A549 (cell line): ENCODE measurements at regions not wholly inside any gene's neighbourhood (a gene's known extent, or its start where the extent isn't known, plus 50 kb on each side); places are given as distances from the start of the nearest gene placed in this dataset.

Experiments used
- ATAC-seq, 2 experiments: fragments of 200-7000 bp in 1 of 2; fragments of >200 bp in 1 of 2; cut with Nextera tagmentation in 1 of 2; cut with Tn5 transposase in 1 of 2; 3 replicates each; pipeline versions ENCODE4 v1.8.0 to v1.9.1; 2018 to 2020; ENCODE audit warnings: mild to moderate bottlenecking in 1 of 2, moderate library complexity in 1 of 2
- CTCF ChIA-PET: fragments of 300-600 bp; sonication (Branson Sonifier 250); formaldehyde crosslinking; extraction: SDS; loops from one replicate; lab custom pipeline; 2021; ENCODE audit warnings: antibody characterized with exemption, inconsistent platforms; lab: Yijun Ruan, JAX
- POLR2A ChIA-PET: fragments of 350-600 bp; formaldehyde crosslinking; extraction: SDS; loops from one replicate; lab custom pipeline; 2021; ENCODE audit warnings: antibody characterized with exemption, inconsistent platforms; lab: Yijun Ruan, JAX
- DNase-seq, 2 experiments: peaks; one replicate each; pipeline versions ENCODE4 v3.0.0 to v3.0.0-alpha.2; 2011 to 2016; ENCODE audit warnings: low read depth in 1 of 2, low spot score in 1 of 2
- FAIRE-seq: peaks from 2 replicates; lab custom pipeline; 2011; peaks lifted over from hg19 to GRCh38; lab: Jason Lieb, UNC
- H3K27ac ChIP-seq, 2 experiments: fragments of >200 bp; sonication (Bioruptor Twin); formaldehyde crosslinking; 3 replicates each; pipeline ENCODE4 v1.5.1; 2016 to 2017
- H3K4me1 ChIP-seq: fragments of >200 bp; sonication (Bioruptor Twin); formaldehyde crosslinking; 3 replicates; pipeline ENCODE4 v1.6.1; 2016
- H3K4me2 ChIP-seq: fragments of >200 bp; sonication (Bioruptor Twin); formaldehyde crosslinking; 3 replicates; pipeline ENCODE4 v1.6.1; 2016
- H3K4me3 ChIP-seq: fragments of >200 bp; sonication (Bioruptor Twin); formaldehyde crosslinking; 3 replicates; pipeline ENCODE4 v1.5.1; 2016
- H3K9me3 ChIP-seq: fragments of >200 bp; sonication (Bioruptor Twin); formaldehyde crosslinking; 3 replicates; pipeline ENCODE4 v1.6.1; 2016
- BCL3 ChIP-seq: fragments of >200 bp; sonication (Bioruptor Twin); formaldehyde crosslinking; IDR thresholded peaks from 3 replicates; pipeline ENCODE4 v1.6.1; 2016
- CEBPB ChIP-seq, 2 experiments: fragments of >200 bp in 1 of 2; sonication (Bioruptor Twin) in 1 of 2; formaldehyde crosslinking in 1 of 2; IDR thresholded peaks; 2 replicates each; pipeline ENCODE4 v1.6.1; 2012 to 2016
- CHD2 ChIP-seq: fragments of 150-350 bp; IDR thresholded peaks from 2 replicates; pipeline ENCODE4 v1.6.1; 2014; ENCODE audit warnings: low read length; ENCODE audit not compliant: partially characterized antibody
- E2F6 ChIP-seq: IDR thresholded peaks from 2 replicates; pipeline ENCODE4 v1.6.1; 2012; ENCODE audit warnings: low read depth, borderline replicate concordance
- EP300 ChIP-seq, 2 experiments: fragments of >200 bp; sonication (Bioruptor Twin); formaldehyde crosslinking; IDR thresholded peaks; 2 replicates in 1 of 2; 3 replicates in 1 of 2; pipeline ENCODE4 v1.6.1; 2016 to 2017
- ESRRA ChIP-seq: fragments of 150-350 bp; IDR thresholded peaks from 2 replicates; pipeline ENCODE4 v1.6.1; 2014; ENCODE audit warnings: mild to moderate bottlenecking, low read length, borderline replicate concordance
- FOSB ChIP-seq: fragments of 250-450 bp; sonication (Bioruptor Pico); IDR thresholded peaks from 2 replicates; pipeline ENCODE4 v1.5.0; 2020; ENCODE audit warnings: mild to moderate bottlenecking, moderate library complexity
- FOXS1 ChIP-seq: fragments of 250-450 bp; sonication (Bioruptor Pico); IDR thresholded peaks from 2 replicates; pipeline ENCODE4 v1.5.0; 2020; ENCODE audit warnings: mild to moderate bottlenecking, moderate library complexity
- HOXA7 ChIP-seq: fragments of 250-450 bp; sonication (Bioruptor Pico); IDR thresholded peaks from 2 replicates; pipeline ENCODE4 v1.5.0; 2020; ENCODE audit warnings: mild to moderate bottlenecking, moderate library complexity
- HOXB13 ChIP-seq: fragments of 250-450 bp; sonication (Bioruptor Pico); IDR thresholded peaks from 2 replicates; pipeline ENCODE4 v1.5.0; 2020; ENCODE audit warnings: low read depth, mild to moderate bottlenecking, moderate library complexity
- HOXB5 ChIP-seq: fragments of 250-450 bp; sonication (Bioruptor Pico); IDR thresholded peaks from 2 replicates; pipeline ENCODE4 v1.5.0; 2020; ENCODE audit warnings: mild to moderate bottlenecking, moderate library complexity
- JUN ChIP-seq, 2 experiments: fragments of >200 bp; sonication (Bioruptor Twin); formaldehyde crosslinking; IDR thresholded peaks; 2 replicates in 1 of 2; 3 replicates in 1 of 2; pipeline ENCODE4 v1.6.1; 2016 to 2017
- MAFK ChIP-seq: fragments of 450-650 bp; IDR thresholded peaks from 2 replicates; pipeline ENCODE4 v1.6.1; 2014; ENCODE audit not compliant: partially characterized antibody
- MAZ ChIP-seq: fragments of 150-350 bp; IDR thresholded peaks from 2 replicates; pipeline ENCODE4 v1.6.1; 2014; ENCODE audit warnings: antibody characterized with exemption, low read depth, low read length, borderline replicate concordance
- MYC ChIP-seq: IDR thresholded peaks from 2 replicates; pipeline ENCODE4 v1.6.1; 2012; ENCODE audit warnings: mild to moderate bottlenecking, inconsistent platforms, low read length, improper control_type of control experiment, borderline replicate concordance
- NFE2L2 ChIP-seq: fragments of 150-350 bp; conservative IDR thresholded peaks from 2 replicates; pipeline ENCODE4 v1.6.1; 2014; ENCODE audit warnings: low read length
- NR3C1 ChIP-seq: fragments of >200 bp; sonication (Bioruptor Twin); formaldehyde crosslinking; IDR thresholded peaks from 3 replicates; pipeline ENCODE4 v1.6.1; 2017
- POLR2A ChIP-seq: IDR thresholded peaks from 2 replicates; pipeline ENCODE4 v1.6.1; 2012; ENCODE audit warnings: mild to moderate bottlenecking, low read length
- POLR2AphosphoS2 ChIP-seq: conservative IDR thresholded peaks from 2 replicates; pipeline ENCODE4 v1.6.1; 2012; ENCODE audit warnings: low read length, improper control_type of control experiment, inconsistent platforms
- RAD21 ChIP-seq, 2 experiments: fragments of >200 bp in 1 of 2; sonication (Bioruptor Twin) in 1 of 2; formaldehyde crosslinking in 1 of 2; IDR thresholded peaks in 1 of 2; conservative IDR thresholded peaks in 1 of 2; 2 replicates in 1 of 2; 3 replicates in 1 of 2; pipeline ENCODE4 v1.6.1; 2012 to 2018; ENCODE audit warnings: inconsistent platforms in 1 of 2
- RARB ChIP-seq: fragments of 250-450 bp; sonication (Bioruptor Pico); IDR thresholded peaks from 2 replicates; pipeline ENCODE4 v1.8.0; 2021; ENCODE audit warnings: mild to moderate bottlenecking, moderate library complexity
- RFX5 ChIP-seq: fragments of 450-650 bp; IDR thresholded peaks from 2 replicates; pipeline ENCODE4 v1.7.1; 2014; ENCODE audit warnings: antibody characterized with exemption, mild to moderate bottlenecking, moderate library complexity
- TFCP2L1 ChIP-seq: fragments of 250-450 bp; sonication (Bioruptor Pico); IDR thresholded peaks from 2 replicates; pipeline ENCODE4 v1.5.0; 2021; ENCODE audit warnings: mild to moderate bottlenecking
- TP53 ChIP-seq: fragments of 250-450 bp; sonication (Bioruptor Pico); IDR thresholded peaks from 2 replicates; pipeline ENCODE4 v1.5.0; 2021; ENCODE audit warnings: mild to moderate bottlenecking, moderate library complexity
- ZNF302 ChIP-seq: fragments of 250-450 bp; sonication (Bioruptor Pico); IDR thresholded peaks from 2 replicates; pipeline ENCODE4 v1.9.0; 2021; ENCODE audit warnings: inconsistent platforms, mild to moderate bottlenecking, moderate library complexity
- WGBS: methylation state at CpG from one replicate; pipeline ENCODE4 v1.1.6; 2017; ENCODE audit errors: missing lambda C conversion rate; 5-methylcytosine and 5-hydroxymethylcytosine counted together

GRCh38 chr3:168476360-168476980 lies 380.7 kb upstream of the GOLIM4 start (continued):
- no peak for TF ChIP-seq ESRRA
- no peak for TF ChIP-seq EP300 (IDR thresholded peaks at IDR 0.05)
- TF ChIP-seq RAD21 (conservative IDR thresholded peaks at IDR 0.05 in 1 of 2, IDR thresholded peaks at IDR 0.05 in 1 of 2): no peak
- no peak for TF ChIP-seq MAFK
- TF ChIP-seq NFE2L2: no peak

DNA sequence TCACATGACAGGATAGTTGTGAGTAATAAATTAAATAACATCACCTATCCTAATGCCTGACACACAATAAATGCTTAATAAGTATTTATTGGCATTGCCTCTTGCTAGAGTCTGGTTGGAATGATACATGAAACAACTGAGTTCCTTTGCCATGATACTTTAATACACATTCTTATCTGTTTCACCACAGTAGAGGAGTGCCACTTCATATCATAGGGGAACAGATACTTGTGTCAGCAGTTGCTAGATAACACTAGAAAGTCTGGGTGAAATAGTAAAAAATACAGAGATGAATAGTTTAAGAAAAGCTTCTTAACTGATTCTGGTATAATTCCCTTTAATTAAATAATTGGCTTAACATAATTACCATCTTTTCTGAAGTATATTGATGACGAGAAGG lies 380.0 kb upstream of the GOLIM4 start:
- no peak overlapping the region for H3K4me3 ChIP-seq
- H3K4me2 ChIP-seq: no peak overlapping the region
- H3K9me3 ChIP-seq: no peaks in the 10 kb centered on the region
- ChIA-PET POLR2A (no interaction called here), CTCF (no interaction called here)
- no peak for DNase-seq
- 5% methylated on average over 1 of the region's 1 CpG for WGBS
- TF ChIP-seq MAZ (no peak), MYC (no peak), CHD2 (no peak), E2F6 (no peak), HOXA7 (CRISPR knock-in tag) (no peak), TP53 (no peak), HOXB5 (CRISPR knock-in tag) (no peak), TFCP2L1 (CRISPR knock-in tag) (no peak), POLR2A (no peak), BCL3 (no peak), POLR2AphosphoS2 (no peak), FOXS1 (no peak), NR3C1 (no peak), FOSB (CRISPR knock-in tag) (no peak), JUN (IDR thresholded peaks at IDR 0.05) (no peak)
- no peak for ATAC-seq
- FAIRE-seq: no peak
- no peaks in the 10 kb centered on the region for H3K4me1 ChIP-seq
- H3K27ac ChIP-seq: no peak overlapping the region

DNA sequence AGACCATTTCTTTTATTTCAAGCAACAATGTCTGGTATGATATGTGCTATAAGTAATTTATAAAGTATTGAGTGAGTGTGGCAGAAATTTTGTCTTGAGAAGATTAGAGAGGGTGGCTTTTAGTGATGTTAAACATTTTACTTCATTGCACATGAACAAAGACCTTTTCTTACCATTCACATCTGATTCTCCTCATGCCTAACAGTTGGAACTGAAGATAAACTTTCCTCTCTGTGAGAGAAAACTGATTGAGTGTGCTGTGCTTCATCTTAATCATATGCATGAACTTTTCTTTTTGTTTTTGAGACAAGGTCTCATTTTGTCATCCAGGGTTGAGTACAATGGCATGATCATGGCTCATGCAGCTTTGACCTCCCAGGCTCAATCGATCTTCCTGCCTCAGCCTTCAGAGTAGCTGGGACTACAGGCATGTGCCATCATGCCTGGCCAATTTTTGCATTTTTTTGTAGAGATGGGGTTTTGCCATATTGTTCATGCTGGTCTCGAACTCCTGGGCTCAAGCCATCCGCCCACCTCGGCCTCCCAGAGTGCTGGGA lies 377.7 kb upstream of the GOLIM4 start:
- DNase-seq (no peak), FAIRE-seq (no peak), ATAC-seq (no peak)
- TF ChIP-seq ZNF302 (CRISPR knock-in tag) (no peak), TFCP2L1 (CRISPR knock-in tag) (no peak), HOXB13 (CRISPR knock-in tag) (no peak), RARB (CRISPR knock-in tag) (no peak), NR3C1 (no peak), NFE2L2 (no peak), CEBPB (IDR thresholded peaks at IDR 0.05) (no peak), RFX5 (no peak)
- Histone ChIP-seq H3K4me3 (no peak overlapping the region), H3K4me1 (no peaks in the 10 kb centered on the region), H3K27ac (no peak overlapping the region), H3K4me2 (no peak overlapping the region), H3K9me3 (no peaks in the 10 kb centered on the region)
- WGBS: 3% methylated on average over 4 of the region's 4 CpGs
- ChIA-PET POLR2A (no interaction called here), CTCF (no interaction called here)
